ENCODE measurements at regions not wholly inside any gene's neighbourhood (a gene's known extent, or its start where the extent isn't known, plus 50 kb on each side); places are given as distances from the start of the nearest gene placed in this dataset.

GRCh38 chr1:172952516-172952915 lies 98.2 kb downstream of the TNFSF18 start:
- no peak overlapping the region for H2AFZ ChIP-seq (ENCODE audit: low read length)
- no peak for DNase-seq (ENCODE audit: low spot score)
- no peak overlapping the region for H2BK5ac ChIP-seq (ENCODE audit: low read length)
- no peak overlapping the region for H3K9ac ChIP-seq (ENCODE audit: low read depth, low read length, poor library complexity)
- H4K8ac ChIP-seq (ENCODE audit: low read depth, low read length), result no peak overlapping the region
- no peaks in the 10 kb centered on the region for H3K27me3 ChIP-seq (ENCODE audit: control insufficient read depth in 3 of 3, insufficient read depth in 3 of 3, low read depth in 1 of 3, low read length in 3 of 3)
- no peak overlapping the region for H2BK120ac ChIP-seq (ENCODE audit: low read depth, low read length)
- H3K9me3 ChIP-seq (replicated peaks in 1 of 2; ENCODE audit: control insufficient read depth in 2 of 2, insufficient read depth in 1 of 2, low read depth in 1 of 2, low read length in 2 of 2), result no peaks in the 10 kb centered on the region
- no peak overlapping the region for H3K4me2 ChIP-seq (ENCODE audit: insufficient read depth, low read length, poor library complexity, severe bottlenecking)
- H3K4ac ChIP-seq (ENCODE audit: low read length), result no peak overlapping the region
- H3K4me1 ChIP-seq (ENCODE audit: control insufficient read depth in 2 of 2, insufficient read depth in 1 of 2, low read depth in 1 of 2, low read length in 2 of 2), result no peaks in the 10 kb centered on the region
- H3K4me3 ChIP-seq (ENCODE audit: low read length in 2 of 2), result no peak overlapping the region
- H3K27ac ChIP-seq (replicated peaks; ENCODE audit: low read length), result no peak overlapping the region
- no peak overlapping the region for H3K14ac ChIP-seq (ENCODE audit: low read length)
- no peaks in the 10 kb centered on the region for H3K36me3 ChIP-seq (replicated peaks in 1 of 2; ENCODE audit: control insufficient read depth in 2 of 2, insufficient read depth in 2 of 2, low read length in 2 of 2)
- no peak overlapping the region for H2AK5ac ChIP-seq (ENCODE audit: low read depth, low read length)
- H2BK15ac ChIP-seq (ENCODE audit: low read length), result no peak overlapping the region
- no peak overlapping the region for H3K23ac ChIP-seq (ENCODE audit: low read depth, low read length, poor library complexity)
- no peak overlapping the region for H3K18ac ChIP-seq (ENCODE audit: low read length)
- H3K79me1 ChIP-seq (ENCODE audit: low read depth, low read length), result no peaks in the 10 kb centered on the region
- H4K91ac ChIP-seq (ENCODE audit: low read depth, low read length, poor library complexity), result no peak overlapping the region
- H2BK12ac ChIP-seq (ENCODE audit: low read length), result no peak overlapping the region

- no peak overlapping the region for H3K4me3 ChIP-seq (ENCODE audit: low read length in 2 of 2)
- no peaks in the 10 kb centered on the region for H3K4me1 ChIP-seq (ENCODE audit: control insufficient read depth in 2 of 2, insufficient read depth in 1 of 2, low read depth in 1 of 2, low read length in 2 of 2)
- H3K27me3 ChIP-seq (ENCODE audit: control insufficient read depth in 3 of 3, insufficient read depth in 3 of 3, low read depth in 1 of 3, low read length in 3 of 3), result no peaks in the 10 kb centered on the region
- no peak for DNase-seq (ENCODE audit: low spot score)
- H3K4ac ChIP-seq (ENCODE audit: low read length), result no peak overlapping the region
- H3K9me3 ChIP-seq (replicated peaks in 1 of 2; ENCODE audit: control insufficient read depth in 2 of 2, insufficient read depth in 1 of 2, low read depth in 1 of 2, low read length in 2 of 2), result no peaks in the 10 kb centered on the region
- WGBS, 2 donors (ENCODE audit: extremely low coverage in 2 of 2, insufficient read length in 2 of 2, insufficient replicate concordance in 1 of 2), result no CpG with 5 or more reads among the region's 6 CpGs
- H3K79me1 ChIP-seq (ENCODE audit: low read depth, low read length), result no peaks in the 10 kb centered on the region
- H2BK120ac ChIP-seq (ENCODE audit: low read depth, low read length), result no peak overlapping the region
- H4K91ac ChIP-seq (ENCODE audit: low read depth, low read length, poor library complexity), result no peak overlapping the region
- H2AFZ ChIP-seq (ENCODE audit: low read length), result no peak overlapping the region
- no peak overlapping the region for H2BK15ac ChIP-seq (ENCODE audit: low read length)
- no peak overlapping the region for H3K18ac ChIP-seq (ENCODE audit: low read length)
- H2AK5ac ChIP-seq (ENCODE audit: low read depth, low read length), result no peak overlapping the region
- no peak overlapping the region for H3K27ac ChIP-seq (replicated peaks; ENCODE audit: low read length)
- no peak overlapping the region for H2BK12ac ChIP-seq (ENCODE audit: low read length)
- no peak overlapping the region for H2BK5ac ChIP-seq (ENCODE audit: low read length)
- no peak overlapping the region for H3K14ac ChIP-seq (ENCODE audit: low read length)
- no peak overlapping the region for H3K4me2 ChIP-seq (ENCODE audit: insufficient read depth, low read length, poor library complexity, severe bottlenecking)
- no peak overlapping the region for H4K8ac ChIP-seq (ENCODE audit: low read depth, low read length)
- H3K36me3 ChIP-seq (replicated peaks in 1 of 2; ENCODE audit: control insufficient read depth in 2 of 2, insufficient read depth in 2 of 2, low read length in 2 of 2), result no peaks in the 10 kb centered on the region
- no peak overlapping the region for H3K23ac ChIP-seq (ENCODE audit: low read depth, low read length, poor library complexity)
- no peak overlapping the region for H3K9ac ChIP-seq (ENCODE audit: low read depth, low read length, poor library complexity)
These were observed 96.1 kb downstream of the TNFSF18 start for GRCh38 chr1:172954476-172955150.

DNA sequence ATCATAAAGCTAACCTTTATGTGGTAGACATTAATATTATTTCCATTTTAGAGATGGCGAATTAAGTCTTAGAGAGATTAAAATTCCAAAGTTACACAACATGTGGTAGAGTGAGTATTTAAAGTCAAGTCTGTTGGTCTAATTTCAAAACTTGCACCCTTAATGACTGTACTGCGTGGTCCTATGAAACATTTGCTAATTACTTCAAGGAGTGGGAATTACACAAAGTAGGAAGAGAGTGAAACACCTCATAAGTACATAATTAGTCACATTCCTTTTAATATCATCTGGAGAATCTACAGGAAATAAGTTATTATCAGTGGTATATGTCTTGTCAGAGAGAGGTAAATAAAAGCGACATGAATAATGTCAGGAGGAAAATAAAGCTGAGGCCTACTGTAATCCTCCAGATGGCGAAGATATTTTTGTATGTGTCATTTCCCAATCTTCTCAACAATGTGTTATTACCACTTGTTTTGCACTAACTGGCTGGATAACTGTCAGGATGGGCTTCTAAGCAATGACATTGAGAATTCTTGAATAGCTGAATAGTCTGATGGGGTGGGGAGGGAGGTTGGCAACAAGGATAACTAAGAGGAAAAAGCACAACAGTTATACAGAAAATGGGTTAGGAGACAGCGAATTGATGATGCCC lies 95.5 kb downstream of the TNFSF18 start:
- WGBS, 2 donors (ENCODE audit: extremely low coverage in 2 of 2, insufficient read length in 2 of 2, insufficient replicate concordance in 1 of 2), result no CpG with 5 or more reads among the region's 5 CpGs
- Histone ChIP-seq H3K27me3 (ENCODE audit: control insufficient read depth in 3 of 3, insufficient read depth in 3 of 3, low read depth in 1 of 3, low read length in 3 of 3) (no peaks in the 10 kb centered on the region), H3K18ac (ENCODE audit: low read length) (no peak overlapping the region), H3K4ac (ENCODE audit: low read length) (no peak overlapping the region), H3K4me1 (ENCODE audit: control insufficient read depth in 2 of 2, insufficient read depth in 1 of 2, low read depth in 1 of 2, low read length in 2 of 2) (no peaks in the 10 kb centered on the region), H3K36me3 (replicated peaks in 1 of 2; ENCODE audit: control insufficient read depth in 2 of 2, insufficient read depth in 2 of 2, low read length in 2 of 2) (no peaks in the 10 kb centered on the region), H3K4me3 (ENCODE audit: low read length in 2 of 2) (no peak overlapping the region), H4K91ac (ENCODE audit: low read depth, low read length, poor library complexity) (no peak overlapping the region), H3K27ac (replicated peaks; ENCODE audit: low read length) (no peak overlapping the region), H3K23ac (ENCODE audit: low read depth, low read length, poor library complexity) (no peak overlapping the region), H3K79me1 (ENCODE audit: low read depth, low read length) (no peaks in the 10 kb centered on the region), H4K8ac (ENCODE audit: low read depth, low read length) (no peak overlapping the region), H3K9me3 (replicated peaks in 1 of 2; ENCODE audit: control insufficient read depth in 2 of 2, insufficient read depth in 1 of 2, low read depth in 1 of 2, low read length in 2 of 2) (no peaks in the 10 kb centered on the region), H3K9ac (ENCODE audit: low read depth, low read length, poor library complexity) (no peak overlapping the region), H3K4me2 (ENCODE audit: insufficient read depth, low read length, poor library complexity, severe bottlenecking) (no peak overlapping the region), H2AK5ac (ENCODE audit: low read depth, low read length) (no peak overlapping the region), H2BK15ac (ENCODE audit: low read length) (no peak overlapping the region), H2BK5ac (ENCODE audit: low read length) (no peak overlapping the region), H2BK120ac (ENCODE audit: low read depth, low read length) (no peak overlapping the region), H2BK12ac (ENCODE audit: low read length) (no peak overlapping the region), H2AFZ (ENCODE audit: low read length) (no peak overlapping the region), H3K14ac (ENCODE audit: low read length) (no peak overlapping the region)
- DNase-seq (ENCODE audit: low spot score), result no peak

GRCh38 chr1:172956871-172957270 lies 93.9 kb downstream of the TNFSF18 start:
- Histone ChIP-seq H3K23ac (ENCODE audit: low read depth, low read length, poor library complexity) (no peak overlapping the region), H3K4me2 (ENCODE audit: insufficient read depth, low read length, poor library complexity, severe bottlenecking) (no peak overlapping the region), H3K14ac (ENCODE audit: low read length) (no peak overlapping the region), H3K4ac (ENCODE audit: low read length) (no peak overlapping the region), H2AFZ (ENCODE audit: low read length) (no peak overlapping the region), H4K91ac (ENCODE audit: low read depth, low read length, poor library complexity) (no peak overlapping the region), H4K8ac (ENCODE audit: low read depth, low read length) (no peak overlapping the region), H2BK5ac (ENCODE audit: low read length) (no peak overlapping the region), H3K36me3 (replicated peaks in 1 of 2; ENCODE audit: control insufficient read depth in 2 of 2, insufficient read depth in 2 of 2, low read length in 2 of 2) (no peaks in the 10 kb centered on the region), H3K4me1 (ENCODE audit: control insufficient read depth in 2 of 2, insufficient read depth in 1 of 2, low read depth in 1 of 2, low read length in 2 of 2) (no peaks in the 10 kb centered on the region), H2BK12ac (ENCODE audit: low read length) (no peak overlapping the region), H3K27ac (replicated peaks; ENCODE audit: low read length) (no peak overlapping the region), H3K4me3 (ENCODE audit: low read length in 2 of 2) (no peak overlapping the region), H3K9ac (ENCODE audit: low read depth, low read length, poor library complexity) (no peak overlapping the region), H3K18ac (ENCODE audit: low read length) (no peak overlapping the region), H2BK120ac (ENCODE audit: low read depth, low read length) (no peak overlapping the region), H3K27me3 (ENCODE audit: control insufficient read depth in 3 of 3, insufficient read depth in 3 of 3, low read depth in 1 of 3, low read length in 3 of 3) (no peaks in the 10 kb centered on the region), H3K9me3 (replicated peaks in 1 of 2; ENCODE audit: control insufficient read depth in 2 of 2, insufficient read depth in 1 of 2, low read depth in 1 of 2, low read length in 2 of 2) (no peaks in the 10 kb centered on the region), H2AK5ac (ENCODE audit: low read depth, low read length) (no peak overlapping the region), H3K79me1 (ENCODE audit: low read depth, low read length) (peaks cover 1% of the 10 kb centered on the region), H2BK15ac (ENCODE audit: low read length) (no peak overlapping the region)
- no CpG with 5 or more reads among the region's 1 CpG for WGBS, 2 donors (ENCODE audit: extremely low coverage in 2 of 2, insufficient read length in 2 of 2, insufficient replicate concordance in 1 of 2)
- no peak for DNase-seq (ENCODE audit: low spot score)
